CD4-positive, alpha-beta T cell treated with Interleukin-4 for 4 hours (primary cell): ENCODE measurements at regions not wholly inside any gene's neighbourhood (a gene's known extent, or its start where the extent isn't known, plus 50 kb on each side); places are given as distances from the start of the nearest gene placed in this dataset.
A peak's percentile ranks its signal among the peaks of the same experiment; 100 is the strongest.

Experiments used
- DNase-seq: peaks from one replicate; pipeline ENCODE4 v3.0.0-alpha.2; 2020

GRCh38 chr10:60728056-60728455 is 50.2 kb upstream of the CDK1 start:
- DNase-seq, result peak; percentile 79

GRCh38 chr10:60726257-60726656 is 52.0 kb upstream of the CDK1 start:
- DNase-seq, result no peak

GRCh38 chr10:60722623-60723022 is 55.7 kb upstream of the CDK1 start:
- no peak for DNase-seq

- no peak for DNase-seq
These were observed 58.6 kb upstream of the CDK1 start for GRCh38 chr10:60719721-60720120.

DNA sequence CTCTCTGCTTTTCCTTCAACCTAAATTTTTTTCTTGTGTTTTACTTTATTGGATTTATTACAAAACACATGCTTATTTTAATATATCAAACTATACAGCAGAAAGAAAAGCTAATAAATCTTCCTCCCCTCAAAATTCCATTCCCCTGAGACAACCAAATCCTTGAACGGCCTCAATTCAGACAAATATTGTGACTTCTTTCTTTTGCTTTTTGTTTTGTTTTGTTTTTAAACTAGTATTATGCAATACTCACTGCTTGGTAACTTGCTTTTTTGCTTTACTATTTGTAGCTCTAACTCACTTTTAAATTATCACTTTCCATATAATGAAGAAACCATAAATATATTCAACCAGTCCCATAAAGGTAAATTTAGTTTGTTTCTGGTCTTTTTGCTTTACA is 59.4 kb upstream of the CDK1 start:
- DNase-seq, result no peak

GRCh38 chr10:60717852-60718251 is 60.4 kb upstream of the CDK1 start:
- DNase-seq, result no peak

DNA sequence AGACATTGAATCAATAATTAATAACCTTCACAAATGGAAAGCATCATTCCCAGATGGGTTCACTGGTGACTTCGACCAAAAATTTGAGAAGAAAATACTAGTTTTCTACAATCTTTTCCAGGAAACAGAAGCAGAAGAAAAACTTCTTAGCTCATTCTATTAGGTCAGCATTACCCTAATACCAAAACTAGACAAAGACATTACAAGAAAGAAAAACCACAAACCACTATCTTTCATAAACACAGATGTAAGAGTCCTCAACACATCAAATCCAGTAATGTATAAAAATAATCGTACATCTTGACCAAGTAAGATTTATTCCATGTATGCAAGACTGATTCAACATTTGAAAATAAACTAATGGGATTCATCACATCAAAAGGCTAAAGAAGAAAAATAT is 64.0 kb upstream of the CDK1 start:
- DNase-seq, result peak; percentile 24

DNA sequence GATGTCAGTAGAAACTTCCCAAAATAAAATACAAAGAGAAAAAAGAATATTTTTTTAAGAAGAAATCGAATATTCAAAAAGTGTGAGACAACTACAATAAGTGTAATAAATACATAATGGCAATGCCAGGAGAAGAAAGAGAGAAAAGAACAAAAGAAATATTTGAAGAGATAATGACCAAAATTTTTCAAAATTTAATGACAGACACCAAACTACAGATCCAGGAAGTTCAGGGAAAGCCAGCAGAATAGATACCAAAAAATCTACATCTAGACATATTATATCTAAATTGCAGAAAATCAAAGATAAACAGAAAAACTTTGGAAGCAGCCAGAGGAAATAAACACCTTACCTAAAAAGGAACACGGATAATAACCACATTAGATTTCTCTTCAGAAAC is 66.8 kb upstream of the CDK1 start:
- no peak for DNase-seq

- DNase-seq, result no peak
These were observed 68.2 kb upstream of the CDK1 start for GRCh38 chr10:60710041-60710440.

DNA sequence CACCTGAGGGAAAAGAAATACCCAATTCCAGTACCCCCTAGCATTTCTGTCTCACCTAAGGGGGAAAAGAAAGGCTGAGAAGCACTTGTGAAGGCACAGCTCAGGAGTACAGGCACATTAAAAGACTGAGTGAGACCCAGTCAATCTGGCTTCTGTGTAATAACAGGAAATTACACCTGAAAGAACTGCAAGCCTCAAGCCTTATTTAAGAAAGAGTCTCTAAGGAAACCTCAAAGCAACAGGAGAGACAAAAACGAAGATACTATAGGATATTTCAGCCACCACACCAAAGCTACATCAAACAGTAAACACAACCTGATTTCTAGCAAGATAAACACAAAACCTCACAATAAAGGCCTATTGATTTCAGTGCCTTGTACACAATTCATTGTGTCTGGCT is 69.6 kb upstream of the CDK1 start:
- DNase-seq, result peak; percentile 70

- no peak for DNase-seq
These were observed 70.4 kb upstream of the CDK1 start for GRCh38 chr10:60707841-60708240.

DNA sequence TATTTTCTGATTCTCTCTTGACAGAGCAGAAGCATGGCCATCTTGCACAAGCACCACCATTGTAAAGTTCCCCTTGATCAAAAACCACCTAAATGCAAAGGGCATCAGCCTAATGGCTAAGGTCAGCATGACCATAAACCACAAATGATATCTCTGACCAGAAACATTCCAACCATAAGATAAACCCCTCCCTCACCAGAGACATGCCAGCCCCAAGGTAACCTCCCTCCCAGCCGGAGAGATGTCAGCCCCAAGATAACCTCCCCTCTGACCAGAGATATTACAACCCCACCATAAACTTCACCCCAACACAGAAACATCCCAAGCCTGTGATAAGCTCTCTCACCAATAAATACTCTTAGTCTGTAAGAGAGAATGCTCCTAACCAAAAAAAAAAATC is 72.1 kb upstream of the CDK1 start:
- no peak for DNase-seq

- no peak for DNase-seq
These were observed 72.9 kb upstream of the CDK1 start for GRCh38 chr10:60705376-60705775.

DNA sequence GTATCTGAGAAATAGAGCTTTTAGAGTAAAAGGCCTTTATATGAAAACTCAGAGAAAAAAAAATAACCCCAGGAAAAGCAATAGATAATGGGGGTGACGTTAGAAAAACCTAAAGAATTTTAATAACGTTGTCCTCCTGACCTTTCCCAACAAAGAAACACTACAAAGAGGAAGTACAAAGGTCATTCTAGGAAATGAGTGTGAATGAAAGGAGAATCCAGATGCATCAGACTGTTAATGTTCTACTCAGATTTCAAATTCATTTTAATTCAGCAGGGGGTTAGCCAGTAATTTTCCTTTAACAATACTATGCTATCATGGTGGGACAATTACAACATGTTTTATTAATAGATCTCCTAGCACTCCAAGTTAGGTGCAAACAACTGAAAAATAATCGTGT is 73.8 kb upstream of the CDK1 start:
- no peak for DNase-seq

- DNase-seq, result peak; percentile 10
These were observed 74.8 kb upstream of the CDK1 start for GRCh38 chr10:60703266-60704041.

DNA sequence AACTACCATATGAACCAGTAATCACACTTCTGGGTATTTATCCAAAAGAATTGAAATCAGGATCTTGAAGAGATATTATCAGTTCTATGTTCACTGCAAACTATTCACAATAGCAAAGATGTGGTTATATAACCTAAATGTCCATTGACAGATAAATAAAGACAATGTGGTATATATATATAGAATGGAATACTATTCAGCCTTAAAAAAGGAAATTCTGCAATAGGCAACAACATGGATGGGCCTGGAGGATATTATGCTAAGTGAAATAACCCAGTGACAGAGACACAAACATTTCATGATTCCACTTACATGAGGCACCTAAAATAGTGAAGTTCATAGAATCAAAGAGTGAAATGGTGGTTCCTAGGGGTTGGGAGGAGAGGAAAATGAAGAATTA is 90.6 kb upstream of the CDK1 start:
- no peak for DNase-seq

DNA sequence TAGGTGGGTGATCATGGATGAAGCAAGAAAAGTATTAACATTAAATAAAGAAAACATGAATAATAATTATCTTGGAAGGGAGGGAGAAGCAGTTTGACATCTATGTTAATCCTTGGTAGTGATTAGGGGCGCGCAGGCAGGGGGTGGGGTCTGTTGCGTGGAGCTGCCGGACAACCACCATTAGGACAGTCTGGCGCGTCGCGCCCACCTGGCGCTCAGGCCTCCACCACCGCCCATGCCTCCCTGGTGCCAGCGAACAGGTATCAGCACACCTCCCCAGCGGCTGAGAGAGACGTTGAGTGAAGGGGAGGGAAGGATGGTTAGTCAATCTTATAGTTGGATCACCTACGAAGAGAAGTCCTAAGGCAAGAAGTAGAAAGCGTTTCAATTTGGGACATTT is 94.2 kb upstream of the CDK1 start:
- DNase-seq, result no peak

DNA sequence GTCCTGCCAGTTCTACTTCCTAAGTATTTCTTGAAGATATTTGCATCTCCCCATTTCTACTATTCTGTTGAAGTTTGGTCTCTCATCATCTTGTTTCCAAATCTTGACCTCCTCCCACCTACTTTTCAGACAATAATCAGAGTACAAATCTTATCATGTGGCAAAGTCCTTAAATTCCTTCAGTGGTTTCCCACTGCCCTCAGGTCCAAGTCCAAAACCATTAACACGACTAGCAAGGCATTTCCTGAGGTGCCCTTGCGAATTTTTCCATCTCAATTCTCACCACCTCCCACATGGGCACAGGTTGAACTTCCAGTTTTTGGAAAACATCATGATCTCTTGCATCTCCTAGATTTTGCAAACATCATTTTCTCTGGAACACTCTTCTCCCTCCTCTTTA is 97.2 kb upstream of the CDK1 start:
- DNase-seq, result no peak

- no peak for DNase-seq
These were observed 98.8 kb upstream of the CDK1 start for GRCh38 chr10:60679388-60679990.

GRCh38 chr10:60678978-60679377 is 99.3 kb upstream of the CDK1 start:
- no peak for DNase-seq

GRCh38 chr10:60677531-60678129 is 100.6 kb upstream of the CDK1 start:
- DNase-seq, result no peak

DNA sequence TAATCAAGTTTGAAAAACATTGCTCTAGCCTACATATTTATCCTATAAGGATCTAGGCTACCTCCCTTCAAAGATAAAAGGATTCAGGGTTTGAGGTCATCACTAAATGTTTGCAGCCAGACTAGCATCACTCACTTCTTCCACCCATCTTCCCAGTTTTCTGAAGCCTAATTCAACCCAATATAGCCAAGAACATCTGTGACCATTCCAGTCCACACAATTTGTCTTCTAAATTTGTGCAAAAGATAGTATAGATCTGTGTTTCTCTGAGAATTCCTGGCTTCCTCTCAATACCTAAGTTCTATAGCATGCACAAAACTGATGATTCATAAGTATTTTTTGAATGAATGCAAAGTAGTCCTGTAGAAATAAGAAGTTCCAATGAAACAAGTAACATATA is 103.0 kb upstream of the CDK1 start:
- DNase-seq, result no peak

GRCh38 chr10:60669501-60669900 is 108.8 kb upstream of the CDK1 start:
- DNase-seq, result no peak

DNA sequence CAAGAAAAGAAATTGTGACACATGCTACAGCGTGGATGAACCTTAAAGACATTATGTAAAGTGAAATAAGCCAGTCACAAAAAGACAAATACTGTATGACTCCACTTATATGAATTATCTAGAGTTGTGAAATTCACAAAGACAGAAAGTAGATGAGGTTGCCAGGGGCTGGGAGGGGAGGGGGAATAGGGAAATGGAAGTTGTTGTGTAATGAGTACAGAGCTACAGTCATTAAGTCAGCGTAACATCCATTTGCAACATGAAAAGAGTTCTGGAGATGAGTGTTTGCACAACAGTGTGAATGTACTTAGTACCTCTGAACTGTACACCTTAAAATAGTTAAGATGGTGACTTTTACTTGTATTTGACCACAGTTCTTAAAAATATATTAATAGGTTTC is 112.1 kb upstream of the CDK1 start:
- DNase-seq, result no peak

- DNase-seq, result no peak
These were observed 113.4 kb upstream of the CDK1 start for GRCh38 chr10:60664859-60665258.
